ENCODE measurements at regions not wholly inside any gene's neighbourhood (a gene's known extent, or its start where the extent isn't known, plus 50 kb on each side); places are given as distances from the start of the nearest gene placed in this dataset.

GRCh38 chr9:73434826-73435225 lies 283.2 kb downstream of the ANXA1 start:
- POLR2A ChIA-PET: no interaction called here
- BruUV-seq (replicated peaks): no TSS peak

More at GRCh38 chr9:73434826-73435225, 283.2 kb downstream of the ANXA1 start:
- Histone ChIP-seq H3K79me2 (ENCODE audit: control insufficient read depth, insufficient read depth, low read length) (no peaks in the 10 kb centered on the region), H3K36me3 (ENCODE audit: control insufficient read depth in 2 of 2, extremely low read depth in 1 of 2, insufficient read depth in 2 of 2, low read length in 2 of 2) (no peaks in the 10 kb centered on the region), H3K4me3 (replicated peaks in 1 of 3; ENCODE audit: insufficient read depth in 1 of 3, low read depth in 1 of 3, low read length in 3 of 3) (no peak overlapping the region), H4K20me1 (replicated peaks; ENCODE audit: control insufficient read depth, extremely low read depth, insufficient read depth, low read length) (no peaks in the 10 kb centered on the region), H3K9me1 (replicated peaks; ENCODE audit: control insufficient read depth, extremely low read depth, insufficient read depth, low read length) (no peaks in the 10 kb centered on the region), H2AFZ (ENCODE audit: low read depth, low read length) (no peak overlapping the region), H3K9ac (replicated peaks; ENCODE audit: extremely low read depth, insufficient read depth, low read length) (no peak overlapping the region), H3K4me2 (ENCODE audit: insufficient read depth, low read length) (no peak overlapping the region), H3K9me3 (replicated peaks; ENCODE audit: control insufficient read depth, insufficient read depth, low read length) (no peaks in the 10 kb centered on the region), H3K4me1 (ENCODE audit: control insufficient read depth, extremely low read depth, insufficient read depth, low read length) (no peaks in the 10 kb centered on the region), H3K27ac (ENCODE audit: insufficient read depth, low read depth, low read length) (no peak overlapping the region), H3K27me3 (ENCODE audit: control insufficient read depth in 2 of 2, insufficient read depth in 2 of 2, low read length in 2 of 2) (no peaks in the 10 kb centered on the region)
- DNase-seq (ENCODE audit: low read depth, low spot score): no peak
- TF ChIP-seq GATA2 (IDR thresholded peaks at IDR 0.05; ENCODE audit: insufficient read depth, insufficient read length, low read depth, low read length) (no peak), CTCF (IDR thresholded peaks at IDR 0.05; ENCODE audit: extremely low read depth in 1 of 2, insufficient read depth in 1 of 2, low read depth in 1 of 2, low read length in 2 of 2) (no peak), EZH2 (IDR thresholded peaks at IDR 0.05; ENCODE audit: borderline replicate concordance, low read depth, low read length, severe bottlenecking) (no peak), POLR2A (IDR thresholded peaks at IDR 0.05; ENCODE audit: low read depth, low read length) (no peak), FOS (IDR thresholded peaks at IDR 0.05; ENCODE audit: borderline replicate concordance, insufficient read depth, low read length) (no peak), MAX (IDR thresholded peaks at IDR 0.05; ENCODE audit: insufficient read depth, insufficient read length) (no peak)
- dilution Hi-C loops (cut with MboI; ENCODE audit: extremely low pct_ligation_motif_present, low sequenced_read_pairs) (no loop called here), intact Hi-C loops (cut with micrococcal nuclease) (no loop called here)
- CTCF ChIA-PET: no interaction called here
- no peak for FAIRE-seq

Data from endothelial cell of umbilical vein (primary cell).